Loucy (cell line): ENCODE measurements at regions not wholly inside any gene's neighbourhood (a gene's known extent, or its start where the extent isn't known, plus 50 kb on each side); places are given as distances from the start of the nearest gene placed in this dataset.

Source experiments
- H2AFZ ChIP-seq: fragments of 200-600 bp; sonication (generic); 2 replicates; pipeline ENCODE4 v1.6.0; 2016; ENCODE audit warnings: antibody characterized with exemption, mild to moderate bottlenecking, low read length, moderate library complexity
- H3F3A ChIP-seq: fragments of 200-600 bp; 2 replicates; pipeline ENCODE4 v1.6.0; 2016; ENCODE audit warnings: antibody characterized with exemption, low read depth, mild to moderate bottlenecking
- H3K27me3 ChIP-seq: fragments of 200-600 bp; sonication (generic); 2 replicates; pipeline ENCODE4 v1.6.1; 2014; ENCODE audit warnings: low read length, mild to moderate bottlenecking; ENCODE audit not compliant: insufficient read depth, poor library complexity, severe bottlenecking
- H3K36me3 ChIP-seq: fragments of 200-600 bp; sonication (generic); 2 replicates; pipeline ENCODE4 v1.6.1; 2016; ENCODE audit warnings: low read length; ENCODE audit not compliant: insufficient read depth
- H3K4me1 ChIP-seq: fragments of 200-600 bp; sonication (generic); 2 replicates; pipeline ENCODE4 v1.5.1; 2014; ENCODE audit warnings: low read length, mild to moderate bottlenecking; ENCODE audit not compliant: insufficient read depth, poor library complexity, severe bottlenecking
- H3K4me2 ChIP-seq: fragments of 200-600 bp; sonication (generic); 2 replicates; pipeline ENCODE4 v1.6.0; 2014; ENCODE audit warnings: antibody characterized with exemption, low read length, low read depth, mild to moderate bottlenecking; ENCODE audit not compliant: poor library complexity, severe bottlenecking
- H3K4me3 ChIP-seq: fragments of 200-600 bp; sonication (generic); 2 replicates; pipeline ENCODE4 v1.5.1; 2014; ENCODE audit warnings: low read length, mild to moderate bottlenecking, mixed read lengths; ENCODE audit not compliant: poor library complexity, severe bottlenecking
- H3K79me2 ChIP-seq: fragments of 200-600 bp; sonication (generic); 2 replicates; pipeline ENCODE4 v1.6.1; 2014; ENCODE audit warnings: low read length; ENCODE audit not compliant: insufficient read depth
- H3K9ac ChIP-seq: fragments of 200-600 bp; sonication (generic); 2 replicates; pipeline ENCODE4 v1.6.0; 2014; ENCODE audit warnings: mild to moderate bottlenecking, low read depth, low read length, moderate library complexity; ENCODE audit not compliant: poor library complexity, severe bottlenecking
- H3K9me2 ChIP-seq: fragments of 200-600 bp; sonication (generic); replicated peaks from 2 replicates; pipeline ENCODE4 v1.6.1; 2016; ENCODE audit warnings: low read depth, low read length, mixed read lengths
- H3K9me3 ChIP-seq: fragments of 200-600 bp; sonication (generic); 2 replicates; pipeline ENCODE4 v1.6.1; 2014; ENCODE audit warnings: mild to moderate bottlenecking, antibody characterized with exemption, low read length, low read depth; ENCODE audit not compliant: insufficient read depth
- H4K20me1 ChIP-seq: fragments of 200-600 bp; sonication (generic); 2 replicates; pipeline ENCODE4 v1.6.0; 2014; ENCODE audit warnings: antibody characterized with exemption, low read length, mild to moderate bottlenecking; ENCODE audit not compliant: insufficient read depth, poor library complexity, severe bottlenecking
- EZH2phosphoT487 ChIP-seq: fragments of 200-600 bp; IDR thresholded peaks from 2 replicates; pipeline ENCODE4 v1.6.1; 2018; ENCODE audit warnings: antibody characterized with exemption, mild to moderate bottlenecking, moderate library complexity, borderline replicate concordance
- TF ChIP-seq, protein P1 (sequence below): fragments of 200-600 bp; sonication (generic); conservative IDR thresholded peaks from 2 replicates; pipeline ENCODE4 v1.5.1; 2014; ENCODE audit warnings: mild to moderate bottlenecking, antibody characterized with exemption, low read length

DNA sequence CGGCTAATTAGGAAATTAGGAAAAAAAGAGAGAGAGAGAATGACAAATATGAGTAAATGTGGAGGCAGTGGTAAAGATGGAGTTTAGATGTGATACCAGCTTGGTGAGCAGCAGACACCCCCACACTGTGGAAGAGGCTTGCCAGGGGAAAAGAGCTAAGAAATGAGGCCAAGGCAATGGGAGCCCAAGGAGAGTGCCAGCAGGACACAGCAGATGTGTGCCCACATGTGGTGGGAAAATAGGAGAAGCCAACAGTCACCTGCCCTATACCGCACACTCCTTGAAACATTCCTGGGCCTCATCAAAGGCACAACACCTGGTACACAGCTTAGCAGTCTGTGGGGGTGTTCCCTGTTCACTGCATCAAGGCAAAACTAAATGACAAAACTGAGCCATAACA lies 104.9 kb downstream of the FAM76B start:
- no peaks in the 10 kb centered on the region for H3K27me3 ChIP-seq
- H4K20me1 ChIP-seq: no peaks in the 10 kb centered on the region
- H3K36me3 ChIP-seq: no peaks in the 10 kb centered on the region
- no peaks in the 10 kb centered on the region for H3F3A ChIP-seq
- TF ChIP-seq, protein P1, sequence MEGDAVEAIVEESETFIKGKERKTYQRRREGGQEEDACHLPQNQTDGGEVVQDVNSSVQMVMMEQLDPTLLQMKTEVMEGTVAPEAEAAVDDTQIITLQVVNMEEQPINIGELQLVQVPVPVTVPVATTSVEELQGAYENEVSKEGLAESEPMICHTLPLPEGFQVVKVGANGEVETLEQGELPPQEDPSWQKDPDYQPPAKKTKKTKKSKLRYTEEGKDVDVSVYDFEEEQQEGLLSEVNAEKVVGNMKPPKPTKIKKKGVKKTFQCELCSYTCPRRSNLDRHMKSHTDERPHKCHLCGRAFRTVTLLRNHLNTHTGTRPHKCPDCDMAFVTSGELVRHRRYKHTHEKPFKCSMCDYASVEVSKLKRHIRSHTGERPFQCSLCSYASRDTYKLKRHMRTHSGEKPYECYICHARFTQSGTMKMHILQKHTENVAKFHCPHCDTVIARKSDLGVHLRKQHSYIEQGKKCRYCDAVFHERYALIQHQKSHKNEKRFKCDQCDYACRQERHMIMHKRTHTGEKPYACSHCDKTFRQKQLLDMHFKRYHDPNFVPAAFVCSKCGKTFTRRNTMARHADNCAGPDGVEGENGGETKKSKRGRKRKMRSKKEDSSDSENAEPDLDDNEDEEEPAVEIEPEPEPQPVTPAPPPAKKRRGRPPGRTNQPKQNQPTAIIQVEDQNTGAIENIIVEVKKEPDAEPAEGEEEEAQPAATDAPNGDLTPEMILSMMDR: no peak
- no peak for TF ChIP-seq EZH2phosphoT487
- no peaks in the 10 kb centered on the region for H3K9me3 ChIP-seq
- no peak overlapping the region for H3K4me3 ChIP-seq
- H3K4me2 ChIP-seq: no peak overlapping the region
- no peak overlapping the region for H2AFZ ChIP-seq
- no peaks in the 10 kb centered on the region for H3K79me2 ChIP-seq
- H3K9ac ChIP-seq: no peak overlapping the region
- no peaks in the 10 kb centered on the region for H3K9me2 ChIP-seq
- H3K4me1 ChIP-seq: no peaks in the 10 kb centered on the region

DNA sequence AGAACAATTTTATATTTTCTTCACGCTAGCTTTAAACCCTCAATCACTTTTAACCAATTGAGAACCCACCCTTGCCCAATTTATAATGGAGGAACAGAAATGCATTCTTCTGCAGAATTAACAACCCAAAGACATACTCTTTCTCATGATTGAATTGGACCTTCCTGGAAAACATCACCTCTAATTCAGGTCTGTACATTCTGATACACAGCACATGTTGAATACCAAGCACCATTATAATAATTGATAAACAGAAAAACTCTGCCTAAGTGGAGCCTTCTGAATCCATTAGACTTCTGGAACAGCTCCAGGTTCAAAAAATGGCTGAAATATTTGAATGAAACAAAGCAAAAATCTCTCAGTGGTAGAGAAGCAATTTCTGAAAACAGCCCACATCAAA lies 105.4 kb downstream of the FAM76B start:
- H3K9me3 ChIP-seq: no peaks in the 10 kb centered on the region
- no peak overlapping the region for H3K4me2 ChIP-seq
- no peak overlapping the region for H3K9ac ChIP-seq
- no peaks in the 10 kb centered on the region for H3K9me2 ChIP-seq
- H3F3A ChIP-seq: no peaks in the 10 kb centered on the region
- no peaks in the 10 kb centered on the region for H3K79me2 ChIP-seq
- H2AFZ ChIP-seq: no peak overlapping the region
- H3K4me1 ChIP-seq: no peaks in the 10 kb centered on the region
- H4K20me1 ChIP-seq: no peaks in the 10 kb centered on the region
- H3K36me3 ChIP-seq: no peaks in the 10 kb centered on the region
- no peaks in the 10 kb centered on the region for H3K27me3 ChIP-seq
- H3K4me3 ChIP-seq: no peak overlapping the region
- TF ChIP-seq EZH2phosphoT487: no peak
- TF ChIP-seq, protein P1: no peak

DNA sequence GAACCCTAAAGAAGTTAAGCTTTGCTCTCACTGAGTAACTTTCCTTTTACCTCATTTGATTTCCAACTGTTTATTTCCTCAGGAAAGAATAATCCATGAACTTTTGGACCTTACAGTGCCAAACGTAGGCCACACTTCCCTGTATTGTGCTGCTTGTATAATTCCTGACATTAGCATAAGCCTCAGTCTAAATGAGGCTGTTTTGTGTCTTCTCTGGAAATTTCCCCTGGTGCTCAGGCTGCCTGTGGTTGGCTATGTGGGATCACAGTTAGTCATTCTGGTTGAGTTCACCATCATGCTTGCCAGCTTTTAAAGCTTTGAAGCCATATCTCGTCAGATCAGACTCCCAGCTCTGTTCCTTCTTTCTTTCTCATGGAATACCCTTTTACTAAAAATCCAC lies 107.0 kb downstream of the FAM76B start:
- H3K79me2 ChIP-seq: no peaks in the 10 kb centered on the region
- H3F3A ChIP-seq: no peaks in the 10 kb centered on the region
- no peaks in the 10 kb centered on the region for H3K9me2 ChIP-seq
- H3K4me2 ChIP-seq: no peak overlapping the region
- TF ChIP-seq EZH2phosphoT487: no peak
- TF ChIP-seq, protein P1: no peak
- no peaks in the 10 kb centered on the region for H4K20me1 ChIP-seq
- no peaks in the 10 kb centered on the region for H3K36me3 ChIP-seq
- H3K9me3 ChIP-seq: no peaks in the 10 kb centered on the region
- no peaks in the 10 kb centered on the region for H3K27me3 ChIP-seq
- no peak overlapping the region for H3K4me3 ChIP-seq
- no peak overlapping the region for H3K9ac ChIP-seq
- H3K4me1 ChIP-seq: no peaks in the 10 kb centered on the region
- no peak overlapping the region for H2AFZ ChIP-seq
